GM20000 (cell line): ENCODE measurements at regions not wholly inside any gene's neighbourhood (a gene's known extent, or its start where the extent isn't known, plus 50 kb on each side); places are given as distances from the start of the nearest gene placed in this dataset.

Experiments used
- DNase-seq: peaks from one replicate; pipeline ENCODE4 v3.0.0; 2012; ENCODE audit warnings: low spot score
- TF ChIP-seq, protein P1 (sequence below): IDR thresholded peaks from 2 replicates; pipeline ENCODE4 v1.5.1; 2012; ENCODE audit warnings: mild to moderate bottlenecking, control low read depth; ENCODE audit errors: extremely low read depth, missing control alignments

DNA sequence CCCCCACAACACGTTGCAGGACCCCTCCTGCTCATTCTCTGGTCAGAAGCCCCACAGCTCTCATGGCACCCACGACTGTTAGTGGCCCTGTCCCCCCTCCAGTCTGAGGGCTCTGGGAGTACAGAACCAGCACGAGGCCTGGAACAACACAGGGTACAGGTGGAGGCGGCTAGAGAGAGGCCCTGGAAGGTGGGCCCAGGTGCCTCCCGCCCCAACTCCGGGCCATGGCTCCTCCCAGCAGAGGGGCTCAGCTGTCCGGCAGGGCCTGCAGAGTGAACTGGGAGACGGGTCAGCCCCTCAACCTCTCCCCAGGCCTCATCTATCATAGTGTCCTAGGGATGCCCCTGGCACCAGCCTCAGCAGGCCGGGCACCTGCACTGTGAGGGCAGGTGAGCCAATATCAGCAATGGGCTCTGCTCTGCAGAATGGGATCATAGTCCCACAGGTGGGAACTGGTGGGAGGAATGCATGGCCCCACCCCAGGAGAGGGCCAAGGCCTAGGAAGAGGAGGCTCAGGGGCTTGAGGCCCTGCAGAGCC lies 58.6 kb downstream of the BARX1 start:
- TF ChIP-seq, protein P1, sequence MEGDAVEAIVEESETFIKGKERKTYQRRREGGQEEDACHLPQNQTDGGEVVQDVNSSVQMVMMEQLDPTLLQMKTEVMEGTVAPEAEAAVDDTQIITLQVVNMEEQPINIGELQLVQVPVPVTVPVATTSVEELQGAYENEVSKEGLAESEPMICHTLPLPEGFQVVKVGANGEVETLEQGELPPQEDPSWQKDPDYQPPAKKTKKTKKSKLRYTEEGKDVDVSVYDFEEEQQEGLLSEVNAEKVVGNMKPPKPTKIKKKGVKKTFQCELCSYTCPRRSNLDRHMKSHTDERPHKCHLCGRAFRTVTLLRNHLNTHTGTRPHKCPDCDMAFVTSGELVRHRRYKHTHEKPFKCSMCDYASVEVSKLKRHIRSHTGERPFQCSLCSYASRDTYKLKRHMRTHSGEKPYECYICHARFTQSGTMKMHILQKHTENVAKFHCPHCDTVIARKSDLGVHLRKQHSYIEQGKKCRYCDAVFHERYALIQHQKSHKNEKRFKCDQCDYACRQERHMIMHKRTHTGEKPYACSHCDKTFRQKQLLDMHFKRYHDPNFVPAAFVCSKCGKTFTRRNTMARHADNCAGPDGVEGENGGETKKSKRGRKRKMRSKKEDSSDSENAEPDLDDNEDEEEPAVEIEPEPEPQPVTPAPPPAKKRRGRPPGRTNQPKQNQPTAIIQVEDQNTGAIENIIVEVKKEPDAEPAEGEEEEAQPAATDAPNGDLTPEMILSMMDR, result no peak
- DNase-seq, result no peak

DNA sequence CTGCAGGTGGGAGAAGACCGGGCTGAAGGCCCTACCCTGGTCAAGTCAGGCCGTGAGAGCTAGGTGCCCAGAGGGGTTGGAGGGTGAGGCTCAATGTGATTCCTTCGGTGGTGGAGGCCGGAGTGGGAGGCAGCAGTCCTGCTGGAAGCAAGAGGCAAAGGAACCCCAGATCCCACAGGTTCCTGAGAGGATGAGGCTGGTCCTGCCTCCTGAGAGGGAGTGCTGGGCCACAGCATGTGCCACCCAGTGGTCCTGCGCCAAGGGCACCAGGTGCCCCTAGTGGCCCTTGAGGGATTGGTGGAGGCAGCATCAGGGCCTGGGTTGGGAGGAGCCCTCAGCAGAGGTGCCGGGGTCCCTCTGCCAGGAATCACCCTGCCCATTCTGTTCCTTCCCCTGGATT lies 59.1 kb downstream of the BARX1 start:
- DNase-seq, result no peak
- TF ChIP-seq, protein P1, result no peak

GRCh38 chr9:93895535-93895934 lies 59.6 kb downstream of the BARX1 start:
- TF ChIP-seq, protein P1, result no peak
- DNase-seq, result no peak

- DNase-seq, result no peak
- TF ChIP-seq, protein P1, result no peak
Measured at GRCh38 chr9:93894691-93895079, 60.5 kb downstream of the BARX1 start.

DNA sequence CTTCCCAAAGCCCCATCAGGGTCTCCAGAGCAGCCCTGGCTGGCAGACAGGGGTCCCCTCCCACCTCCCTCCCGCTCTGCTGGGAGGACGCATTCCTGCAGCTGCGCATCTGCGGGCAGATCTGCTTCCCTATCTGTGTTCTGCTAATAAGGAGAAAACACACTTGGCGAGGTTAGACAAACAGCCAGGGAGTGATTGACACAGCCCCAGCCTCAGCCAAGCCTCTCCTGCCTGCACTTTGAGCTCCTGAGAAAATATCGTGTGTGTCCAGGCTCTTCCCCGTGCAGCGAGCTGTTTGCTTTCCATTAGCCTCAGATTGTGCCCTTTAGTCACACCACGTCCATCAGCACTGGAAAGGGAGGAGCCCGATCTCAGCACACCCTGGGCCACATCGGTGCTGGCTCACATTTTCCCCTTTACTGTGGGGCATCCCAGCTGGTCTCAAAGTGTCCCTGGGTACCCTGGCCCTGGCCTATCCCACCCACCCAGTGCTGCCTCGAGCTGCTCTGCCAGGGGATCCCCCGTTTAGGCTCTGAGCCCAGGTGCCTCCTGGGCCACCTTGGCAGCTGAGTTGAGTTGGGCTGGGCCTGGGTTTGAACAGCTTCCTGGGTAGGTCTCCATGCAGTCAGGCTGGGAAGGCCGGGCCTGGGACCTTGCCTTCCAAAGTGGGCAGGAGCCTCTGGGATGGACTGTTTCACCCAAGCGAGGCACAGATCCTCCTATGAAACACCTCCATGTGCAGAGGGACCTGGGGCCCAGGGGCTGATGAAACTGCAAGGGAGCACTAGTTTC lies 61.1 kb downstream of the BARX1 start:
- TF ChIP-seq, protein P1, result no peak

DNA sequence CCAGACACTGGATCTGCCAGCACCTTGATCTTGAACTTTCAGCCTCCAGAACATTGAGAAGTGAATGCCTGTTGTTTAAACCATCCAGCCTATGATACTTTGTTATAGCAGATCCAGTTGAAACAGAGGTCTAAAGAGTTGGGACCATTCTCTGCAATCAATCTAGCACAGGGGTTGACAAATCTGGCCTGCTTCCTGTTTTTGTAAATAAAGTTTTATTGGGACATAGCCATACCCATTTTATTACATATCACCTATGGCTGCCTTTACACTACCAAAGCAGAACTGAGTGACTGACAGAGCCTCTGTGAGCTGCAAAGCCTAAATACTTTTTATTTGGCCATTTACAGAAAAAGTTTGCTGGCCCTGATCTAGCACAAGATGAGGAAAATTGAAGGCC lies 62.0 kb downstream of the BARX1 start:
- no peak for DNase-seq
- TF ChIP-seq, protein P1, result no peak

More for the DNA sequence above, 61.1 kb downstream of the BARX1 start:
- no peak for DNase-seq

GRCh38 chr9:93892748-93893147 lies 62.4 kb downstream of the BARX1 start:
- TF ChIP-seq, protein P1, result no peak
- DNase-seq, result no peak
